Activated effector memory CD4-positive, alpha-beta T cell treated with anti-CD3 and anti-CD28 coated beads, Interleukin-2, amount 50 U/mL, for 16 hours (primary cell): ENCODE measurements at regions not wholly inside any gene's neighbourhood (a gene's known extent, or its start where the extent isn't known, plus 50 kb on each side); places are given as distances from the start of the nearest gene placed in this dataset.

Experiments used
- DNase-seq: peaks from one replicate; pipeline ENCODE4 v3.0.0-alpha.2; 2020

- no peak for DNase-seq
These were observed 986.5 kb downstream of the TUSC7 start for GRCh38 chr3:117695871-117696645.

DNA sequence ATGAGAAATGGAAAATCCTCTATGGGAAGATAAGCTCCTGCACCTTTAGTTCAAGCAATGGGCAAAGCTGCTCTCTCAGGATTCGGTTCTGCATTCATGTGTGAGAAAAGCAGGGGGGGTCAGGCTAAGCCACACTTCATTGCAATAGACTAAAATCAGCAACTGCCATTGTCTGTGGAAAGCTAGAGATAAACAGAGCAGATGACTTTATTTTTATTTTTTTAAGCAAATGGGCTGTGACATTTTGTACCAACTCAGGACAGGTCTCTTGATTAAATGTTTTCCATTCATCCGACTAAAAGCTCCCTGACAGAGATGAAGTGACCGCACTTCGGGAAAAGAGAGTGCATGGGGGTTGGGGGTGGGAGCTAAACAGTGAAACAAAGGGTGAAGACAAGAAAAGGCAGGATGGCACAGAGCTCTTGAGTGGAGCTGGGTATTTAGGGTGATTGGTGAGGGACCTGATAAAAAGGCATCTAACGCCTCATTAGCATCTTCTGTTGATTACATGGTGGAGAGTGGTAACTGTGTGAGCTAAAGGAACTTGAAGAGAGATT lies 987.4 kb downstream of the TUSC7 start:
- no peak for DNase-seq

- no peak for DNase-seq
These were observed 989.5 kb downstream of the TUSC7 start for GRCh38 chr3:117699058-117699457.

DNA sequence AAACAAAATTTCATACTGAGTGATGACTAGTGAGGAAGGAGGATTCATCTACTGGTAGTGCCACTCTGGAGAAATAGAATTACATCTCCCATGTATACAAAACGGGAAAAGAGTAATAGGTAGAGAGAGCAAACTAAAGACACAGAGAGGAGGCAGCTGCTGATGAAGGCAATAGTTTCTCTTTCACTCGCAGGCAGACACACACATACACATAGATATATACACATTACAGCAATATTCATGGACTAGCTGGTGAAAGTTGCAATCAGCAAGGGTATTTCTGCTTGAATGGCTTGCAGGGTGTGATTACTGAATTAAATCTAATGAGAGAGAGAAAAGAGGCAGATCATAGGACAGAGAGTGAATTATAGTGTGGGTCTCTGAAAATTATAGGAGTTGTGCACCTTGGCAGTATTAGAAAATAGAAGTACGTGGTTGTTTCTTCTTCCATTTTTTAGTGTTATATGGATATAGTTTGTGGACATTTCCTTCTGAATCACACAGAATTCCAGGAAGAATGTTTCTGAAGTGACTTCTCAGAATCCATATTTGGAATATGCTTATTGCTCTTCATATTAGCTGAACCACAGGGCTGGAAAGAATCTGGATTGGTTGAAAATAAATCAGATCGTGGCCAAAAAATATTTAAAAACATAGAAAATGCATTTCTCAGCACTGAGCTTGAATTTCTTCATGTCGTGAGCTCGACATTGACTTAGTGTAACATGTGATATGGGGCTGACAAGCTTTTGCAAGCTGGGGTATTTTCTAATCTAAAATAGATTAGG lies 991.2 kb downstream of the TUSC7 start:
- DNase-seq: no peak

- no peak for DNase-seq
These were observed 995.4 kb downstream of the TUSC7 start for GRCh38 chr3:117705011-117705410.

- DNase-seq: no peak
These were observed 996.5 kb downstream of the TUSC7 start for GRCh38 chr3:117706037-117706436.

GRCh38 chr3:117706756-117707155 lies 997.2 kb downstream of the TUSC7 start:
- DNase-seq: no peak

DNA sequence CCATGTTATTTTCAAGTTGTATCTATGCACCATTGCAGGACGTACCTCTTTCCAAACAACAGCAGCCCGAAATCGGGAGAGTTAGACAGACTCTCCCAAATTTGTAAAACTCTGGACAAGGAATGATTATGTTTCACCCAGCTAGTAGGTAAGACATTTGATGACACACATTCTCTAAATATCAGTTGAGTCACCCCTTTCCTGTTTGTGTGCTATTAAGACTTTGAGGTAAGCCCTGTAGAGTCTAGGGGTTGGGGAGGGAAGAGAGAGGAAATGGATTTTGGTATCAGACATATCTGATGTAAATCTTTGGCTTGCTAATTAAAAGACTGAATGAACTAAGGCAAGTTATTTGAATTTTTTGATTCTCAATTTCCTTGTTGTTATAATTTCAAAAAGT lies 999.0 kb downstream of the TUSC7 start:
- no peak for DNase-seq

DNA sequence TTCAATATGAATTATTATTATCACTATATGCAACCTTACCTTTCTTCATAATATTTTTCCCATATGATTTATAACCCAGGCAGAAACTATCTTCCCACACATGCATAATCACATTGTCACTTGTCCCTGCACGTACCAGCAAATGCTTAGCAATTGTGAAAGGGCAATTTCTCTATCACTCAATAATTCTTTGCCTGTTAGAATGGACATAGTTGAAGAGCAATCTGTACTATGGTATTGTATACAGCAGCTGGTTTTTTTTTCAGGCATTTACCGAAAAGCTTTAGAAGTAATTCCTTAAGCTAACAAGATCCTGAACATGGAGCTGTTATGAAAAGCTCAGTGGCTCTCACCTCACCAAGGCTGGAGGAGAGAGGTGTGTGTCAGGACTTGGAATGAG lies 999.5 kb downstream of the TUSC7 start:
- DNase-seq: no peak

DNA sequence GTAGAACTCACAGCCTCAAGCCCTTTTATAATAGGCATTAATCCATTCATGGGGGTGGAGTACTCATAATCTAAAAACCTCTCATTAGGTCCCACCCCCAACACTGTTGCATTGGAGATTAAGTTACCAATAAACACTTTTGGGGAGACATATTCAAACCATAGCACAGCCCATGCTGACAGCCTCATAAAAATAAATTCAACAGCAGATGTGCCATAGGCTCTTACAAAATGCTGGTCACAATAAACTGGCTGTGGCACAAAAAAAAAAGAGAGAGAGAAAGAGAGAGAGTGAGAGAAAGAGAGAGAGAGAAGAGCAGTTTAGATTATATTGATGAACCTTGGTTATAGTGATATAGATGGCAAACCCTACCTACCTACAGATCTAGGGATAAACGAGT lies 1000.9 kb downstream of the TUSC7 start:
- DNase-seq: no peak

DNA sequence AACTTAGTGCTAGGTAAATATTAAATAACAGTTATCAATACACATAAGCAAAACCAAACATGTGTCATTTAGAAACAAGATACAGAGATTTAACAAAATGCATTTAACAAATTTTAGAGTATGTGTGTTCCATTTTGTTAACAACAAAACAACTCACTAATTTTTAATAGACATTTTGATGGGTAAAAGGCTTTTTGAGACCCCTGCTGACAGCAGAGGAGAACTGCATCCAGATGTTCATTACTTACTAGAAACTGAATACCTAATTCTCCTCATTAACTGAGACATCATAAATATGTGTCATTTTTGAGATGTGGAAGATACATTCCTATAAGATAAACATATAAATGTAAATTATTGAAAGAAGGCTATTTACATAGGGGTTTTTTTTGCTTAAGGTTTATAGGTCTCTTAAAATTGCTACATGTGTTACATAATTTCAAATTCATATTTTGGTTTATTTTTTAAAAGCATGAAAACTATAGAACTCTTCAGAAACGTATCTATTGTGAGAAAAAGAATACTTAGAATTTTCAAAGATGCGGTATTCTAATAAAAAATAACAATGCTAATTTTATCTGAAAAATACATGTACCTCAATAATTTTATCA lies 1009.8 kb downstream of the TUSC7 start:
- DNase-seq: no peak

DNA sequence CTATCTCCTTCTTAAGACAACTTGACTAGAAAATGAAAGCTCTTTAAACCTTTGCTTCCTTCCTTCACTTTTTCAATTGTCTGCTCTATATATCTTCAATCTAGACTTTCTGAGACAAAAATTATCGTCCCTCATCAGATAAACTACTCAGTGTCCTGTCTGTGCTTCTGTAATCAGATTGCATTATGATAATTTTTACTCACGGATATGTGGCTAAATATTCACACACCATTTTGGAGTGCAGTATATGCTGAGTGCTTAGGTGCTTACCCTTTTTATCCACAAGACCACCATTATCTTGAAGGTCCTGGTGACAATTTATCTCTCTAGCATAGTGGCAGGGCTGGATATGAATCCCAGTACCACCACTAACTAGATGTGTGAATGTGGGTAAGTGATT lies 1012.3 kb downstream of the TUSC7 start:
- no peak for DNase-seq

DNA sequence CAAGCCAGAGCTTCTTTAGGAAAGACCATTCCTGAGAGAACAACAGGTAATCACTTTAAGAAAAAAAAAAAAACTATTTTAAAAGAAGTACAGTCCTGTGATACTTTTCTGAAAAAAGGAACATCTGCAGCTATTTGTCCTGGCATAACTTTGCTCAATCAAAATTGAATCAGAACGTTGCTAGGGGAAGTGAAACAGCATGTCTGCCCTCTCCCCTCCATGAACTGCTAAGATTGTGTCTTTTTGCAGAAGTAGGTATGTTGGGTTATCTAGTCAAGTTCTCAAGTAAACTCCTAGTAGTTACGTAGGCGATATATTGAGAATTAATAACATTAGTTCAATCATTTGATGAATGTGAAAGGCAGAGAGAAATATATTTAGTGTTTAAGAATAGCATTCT lies 1013.3 kb downstream of the TUSC7 start:
- DNase-seq: no peak

GRCh38 chr3:117723825-117724224 lies 1014.2 kb downstream of the TUSC7 start:
- no peak for DNase-seq

GRCh38 chr3:117725314-117725713 lies 1015.7 kb downstream of the TUSC7 start:
- no peak for DNase-seq

- DNase-seq: no peak
These were observed 1017.2 kb downstream of the TUSC7 start for GRCh38 chr3:117726776-117727175.

DNA sequence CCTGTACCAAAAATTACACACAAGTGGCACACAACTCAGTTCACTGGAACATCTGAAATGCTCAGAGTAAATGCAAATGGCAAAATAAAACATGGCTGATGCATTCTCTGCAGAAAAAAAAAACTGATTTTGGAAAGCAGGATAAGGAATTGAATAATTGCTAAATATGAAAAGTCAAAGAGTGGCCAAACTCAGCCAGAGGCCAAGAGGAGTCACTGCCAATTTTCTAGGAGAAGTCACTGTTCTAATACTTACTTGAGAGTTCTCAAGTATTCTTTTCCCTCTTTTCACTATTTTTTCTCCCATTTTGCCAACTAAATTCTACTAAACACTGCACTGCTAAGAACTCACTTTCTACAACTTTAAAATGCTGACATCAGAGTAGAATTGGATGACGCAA lies 1018.6 kb downstream of the TUSC7 start:
- DNase-seq: no peak

DNA sequence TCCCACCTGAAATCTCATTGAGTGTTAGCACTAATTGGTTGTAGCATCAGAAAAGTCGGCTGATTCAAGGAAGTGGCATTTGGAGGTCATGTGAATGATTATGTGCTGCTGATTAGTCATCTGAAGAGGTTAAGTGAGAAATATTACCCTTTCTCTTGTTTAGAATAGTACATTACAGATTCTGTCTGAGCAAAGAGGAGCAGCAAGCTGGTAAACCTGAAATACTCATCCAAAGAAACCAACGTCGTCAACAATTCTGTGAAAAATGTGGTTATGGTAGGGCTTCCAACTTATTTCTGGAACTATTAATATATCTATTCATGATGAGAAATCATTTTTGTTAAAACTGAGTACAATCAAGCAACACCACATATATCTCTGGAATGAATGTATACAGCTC lies 1024.9 kb downstream of the TUSC7 start:
- DNase-seq: no peak

DNA sequence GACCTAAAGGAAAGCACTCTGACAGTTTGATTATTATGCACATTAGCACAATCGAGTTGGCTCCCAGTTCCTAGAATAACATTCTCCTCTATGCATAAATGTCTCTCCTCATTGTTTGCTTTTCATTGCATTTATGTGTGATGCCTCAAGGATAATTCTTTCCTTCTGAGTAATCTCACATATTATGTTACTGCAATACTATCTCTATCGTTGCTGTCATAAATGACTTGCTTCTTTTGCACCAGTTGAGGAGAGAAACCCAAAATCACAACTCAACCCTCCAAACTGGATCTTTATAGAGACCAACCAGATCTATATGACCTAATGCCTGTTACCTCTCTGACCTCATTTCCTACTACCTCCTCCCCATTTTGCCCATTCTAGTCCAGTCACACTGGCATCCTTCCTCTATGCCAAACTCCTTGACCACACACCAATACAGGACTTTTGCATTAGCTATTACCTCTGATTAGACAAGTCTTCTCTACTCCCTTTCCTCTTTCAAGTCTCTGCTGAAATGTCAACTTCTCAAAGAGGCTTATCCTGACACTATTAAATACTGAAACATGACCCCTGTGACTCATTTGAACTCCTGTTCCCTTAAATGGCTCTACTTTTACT lies 1026.0 kb downstream of the TUSC7 start:
- no peak for DNase-seq

- DNase-seq: no peak
These were observed 1027.3 kb downstream of the TUSC7 start for GRCh38 chr3:117736846-117737245.

DNA sequence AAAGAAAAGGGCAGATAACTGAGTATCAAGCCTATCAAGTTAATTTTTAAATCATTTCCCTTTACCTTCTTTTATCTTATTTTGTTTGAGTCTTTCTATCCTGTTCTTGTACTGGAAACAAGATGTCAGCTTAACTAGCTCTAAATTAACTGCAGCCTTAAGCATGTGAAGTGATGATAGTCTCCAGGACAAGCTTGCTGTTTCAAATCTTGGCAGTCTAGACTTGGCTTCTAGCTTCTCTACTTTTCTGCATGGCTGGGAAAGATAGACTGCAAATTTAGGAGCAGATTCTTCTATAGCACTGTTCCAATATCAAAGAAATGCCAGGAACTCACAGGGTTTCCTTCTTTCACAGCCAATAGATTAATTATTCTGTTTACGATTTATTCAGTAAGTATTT lies 1034.4 kb downstream of the TUSC7 start:
- DNase-seq: no peak

DNA sequence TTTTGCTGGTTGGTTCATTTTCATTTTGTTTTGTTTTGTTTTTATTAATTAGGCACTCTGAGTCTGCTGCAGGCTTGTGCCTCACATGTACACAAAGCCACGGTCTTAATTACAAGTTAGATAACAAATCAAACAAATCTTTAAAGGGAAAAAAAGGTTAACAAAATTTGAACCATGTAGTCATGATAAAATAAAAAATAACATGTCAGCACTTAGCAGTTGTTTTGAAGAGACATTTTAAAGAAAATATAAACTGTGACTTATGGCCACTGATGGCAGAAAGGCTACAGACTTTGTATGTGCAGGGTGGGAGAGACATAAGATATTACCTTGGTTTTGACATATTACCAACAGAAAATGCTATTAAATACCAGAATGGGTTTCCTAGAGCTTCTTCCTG lies 1035.4 kb downstream of the TUSC7 start:
- DNase-seq: no peak

- no peak for DNase-seq
These were observed 1035.9 kb downstream of the TUSC7 start for GRCh38 chr3:117745516-117745915.
